B cell (primary cell): ENCODE measurements at regions not wholly inside any gene's neighbourhood (a gene's known extent, or its start where the extent isn't known, plus 50 kb on each side); places are given as distances from the start of the nearest gene placed in this dataset.

Source experiments
- EZH2 ChIP-seq: IDR thresholded peaks from 2 replicates; pipeline ENCODE4 v1.6.1; 2012; ENCODE audit warnings: borderline replicate concordance, low read depth, mild to moderate bottlenecking, moderate library complexity, low read length; ENCODE audit not compliant: insufficient read depth, poor library complexity, severe bottlenecking
- TF ChIP-seq, protein P1 (sequence below): fragments of 200-600 bp; IDR thresholded peaks from one replicate; pipeline ENCODE4 v1.8.0; 2022; ENCODE audit warnings: antibody characterized with exemption, mild to moderate bottlenecking

DNA sequence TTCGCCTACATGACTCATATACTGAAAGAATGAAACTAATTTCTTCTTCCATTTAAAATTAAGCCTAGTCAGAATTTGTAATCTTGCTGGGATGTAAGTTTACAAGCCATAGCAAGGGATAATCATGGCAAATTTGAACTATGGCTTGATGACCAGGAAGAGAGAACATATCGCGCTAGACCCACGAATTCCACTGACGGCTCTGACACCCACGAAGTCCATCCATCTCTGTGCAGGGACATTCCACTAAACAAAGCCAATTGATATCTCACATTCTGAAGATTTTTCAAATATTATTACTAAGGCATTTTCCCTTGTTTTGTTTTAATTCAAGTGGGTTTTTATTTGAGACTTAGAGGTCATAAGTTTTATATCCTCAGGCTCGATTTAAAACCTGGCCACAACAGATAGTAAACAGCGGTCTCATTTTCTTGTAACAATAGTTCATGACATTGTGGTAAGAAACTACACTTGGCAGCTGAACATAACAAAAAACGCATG, 113.0 kb downstream of the QPCT start:
- TF ChIP-seq, protein P1, sequence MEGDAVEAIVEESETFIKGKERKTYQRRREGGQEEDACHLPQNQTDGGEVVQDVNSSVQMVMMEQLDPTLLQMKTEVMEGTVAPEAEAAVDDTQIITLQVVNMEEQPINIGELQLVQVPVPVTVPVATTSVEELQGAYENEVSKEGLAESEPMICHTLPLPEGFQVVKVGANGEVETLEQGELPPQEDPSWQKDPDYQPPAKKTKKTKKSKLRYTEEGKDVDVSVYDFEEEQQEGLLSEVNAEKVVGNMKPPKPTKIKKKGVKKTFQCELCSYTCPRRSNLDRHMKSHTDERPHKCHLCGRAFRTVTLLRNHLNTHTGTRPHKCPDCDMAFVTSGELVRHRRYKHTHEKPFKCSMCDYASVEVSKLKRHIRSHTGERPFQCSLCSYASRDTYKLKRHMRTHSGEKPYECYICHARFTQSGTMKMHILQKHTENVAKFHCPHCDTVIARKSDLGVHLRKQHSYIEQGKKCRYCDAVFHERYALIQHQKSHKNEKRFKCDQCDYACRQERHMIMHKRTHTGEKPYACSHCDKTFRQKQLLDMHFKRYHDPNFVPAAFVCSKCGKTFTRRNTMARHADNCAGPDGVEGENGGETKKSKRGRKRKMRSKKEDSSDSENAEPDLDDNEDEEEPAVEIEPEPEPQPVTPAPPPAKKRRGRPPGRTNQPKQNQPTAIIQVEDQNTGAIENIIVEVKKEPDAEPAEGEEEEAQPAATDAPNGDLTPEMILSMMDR, result no peak
- no peak for TF ChIP-seq EZH2
